Gastroesophageal sphincter (tissue), 4 donors: ENCODE measurements at regions not wholly inside any gene's neighbourhood (a gene's known extent, or its start where the extent isn't known, plus 50 kb on each side); places are given as distances from the start of the nearest gene placed in this dataset.

Source experiments
- ATAC-seq: fragments of 150-250 bp; one replicate; pipeline ENCODE4 v1.9.1; 2016; ENCODE audit warnings: mild to moderate bottlenecking, moderate library complexity
- H3K27ac ChIP-seq, 4 donors: fragments of 200-600 bp; sonication (generic) in 3 of 4; 1 replicate in 3 of 4; 2 replicates in 1 of 4; pipeline ENCODE4 v1.5.1; 2016 to 2019
- H3K27me3 ChIP-seq: fragments of 200-600 bp; sonication (generic); one replicate; pipeline ENCODE4 v1.5.1; 2019
- H3K36me3 ChIP-seq, 2 donors: fragments of 200-600 bp; sonication (generic); one replicate each; pipeline ENCODE4 v1.5.1; 2019; ENCODE audit warnings: control low read depth in 1 of 2
- H3K4me1 ChIP-seq, 3 donors: fragments of 200-600 bp; sonication (generic); 1 replicate in 2 of 3; 2 replicates in 1 of 3; pipeline ENCODE4 v1.5.1; 2016 to 2019; ENCODE audit warnings: control low read depth in 2 of 3
- H3K4me3 ChIP-seq, 2 donors: fragments of 200-600 bp; sonication (generic); one replicate each; pipeline ENCODE4 v1.5.1; 2019; ENCODE audit warnings: mild to moderate bottlenecking in 1 of 2, moderate library complexity in 1 of 2
- H3K9me3 ChIP-seq, 3 donors: fragments of 200-600 bp; sonication (generic); one replicate each; pipeline ENCODE4 v1.5.1; 2017 to 2019; ENCODE audit warnings: control low read depth in 2 of 3
- CTCF ChIP-seq, 4 experiments: fragments of 200-600 bp in 2 of 4; fragments of 450-650 bp in 2 of 4; sonication (generic) in 1 of 4; IDR thresholded peaks; one replicate each; pipeline ENCODE4 v1.5.1; 2017 to 2019; ENCODE audit warnings: antibody characterized with exemption in 4 of 4, mild to moderate bottlenecking in 2 of 4, moderate library complexity in 2 of 4
- EP300 ChIP-seq: sonication (generic); formaldehyde crosslinking; IDR thresholded peaks from one replicate; pipeline ENCODE4 v1.6.1; 2017; ENCODE audit warnings: antibody characterized with exemption, mild to moderate bottlenecking
- POLR2A ChIP-seq, 2 donors: fragments of 450-650 bp; IDR thresholded peaks; one replicate each; pipeline ENCODE4 v1.6.1; 2017; ENCODE audit warnings: antibody characterized with exemption in 2 of 2, mild to moderate bottlenecking in 2 of 2, moderate library complexity in 1 of 2
- POLR2AphosphoS5 ChIP-seq: sonication (generic); formaldehyde crosslinking; IDR thresholded peaks from one replicate; pipeline ENCODE4 v1.6.1; 2017; ENCODE audit warnings: antibody characterized with exemption
- WGBS, 2 donors: methylation state at CpG; one replicate each; pipeline ENCODE4 v1.1.5; 2018; ENCODE audit warnings: low coverage in 1 of 2; 5-methylcytosine and 5-hydroxymethylcytosine counted together

GRCh38 chr15:95016511-95017229 lies 785.3 kb downstream of the MCTP2 start:
- no peak overlapping the region for H3K4me3 ChIP-seq
- H3K4me1 ChIP-seq, result peaks cover 0 to 24% (median 0%) of the 10 kb centered on the region in 3 donors
- H3K36me3 ChIP-seq, result no peaks in the 10 kb centered on the region
- no peak for ATAC-seq
- H3K9me3 ChIP-seq, result no peaks in the 10 kb centered on the region
- TF ChIP-seq POLR2A (IDR thresholded peaks at IDR 0.05) (no peak), EP300 (no peak), POLR2AphosphoS5 (no peak), CTCF (IDR thresholded peaks at IDR 0.05) (no peak)
- no peaks in the 10 kb centered on the region for H3K27me3 ChIP-seq
- 20 to 37% methylated on average over 2 of the region's 2 CpGs for WGBS, 2 donors
- no peak overlapping the region for H3K27ac ChIP-seq

GRCh38 chr15:95017666-95018328 lies 786.4 kb downstream of the MCTP2 start:
- Histone ChIP-seq H3K36me3 (no peaks in the 10 kb centered on the region), H3K27me3 (no peaks in the 10 kb centered on the region), H3K27ac (no peak overlapping the region), H3K4me3 (no peak overlapping the region), H3K4me1 (peaks cover 0 to 24% (median 0%) of the 10 kb centered on the region in 3 donors), H3K9me3 (no peaks in the 10 kb centered on the region)
- WGBS, 2 donors, result 58 to 65% methylated on average over 4 of the region's 4 CpGs
- TF ChIP-seq POLR2A (IDR thresholded peaks at IDR 0.05) (no peak), EP300 (no peak), POLR2AphosphoS5 (no peak), CTCF (IDR thresholded peaks at IDR 0.05) (no peak)
- no peak for ATAC-seq

GRCh38 chr15:95018888-95019545 lies 787.7 kb downstream of the MCTP2 start:
- WGBS, 2 donors, result 71 to 81% methylated on average over 3 to 6 of the region's 6 CpGs
- ATAC-seq, result no peak

GRCh38 chr15:95019907-95020306 lies 788.5 kb downstream of the MCTP2 start:
- no peak for ATAC-seq
- TF ChIP-seq EP300, result no peak
- TF ChIP-seq POLR2AphosphoS5, result no peak
- TF ChIP-seq CTCF (IDR thresholded peaks at IDR 0.05), result no peak
- TF ChIP-seq POLR2A (IDR thresholded peaks at IDR 0.05), result no peak
- Histone ChIP-seq H3K36me3 (no peaks in the 10 kb centered on the region), H3K4me1 (peaks cover 0 to 24% (median 0%) of the 10 kb centered on the region in 3 donors), H3K9me3 (no peaks in the 10 kb centered on the region), H3K4me3 (no peak overlapping the region), H3K27ac (no peak overlapping the region), H3K27me3 (no peaks in the 10 kb centered on the region)
- WGBS, 2 donors, result 67 to 70% methylated on average over 1 of the region's 1 CpG

More at GRCh38 chr15:95018888-95019545, 787.7 kb downstream of the MCTP2 start:
- Histone ChIP-seq H3K9me3 (no peaks in the 10 kb centered on the region), H3K4me1 (peaks cover 0 to 24% (median 0%) of the 10 kb centered on the region in 3 donors), H3K27me3 (no peaks in the 10 kb centered on the region), H3K4me3 (no peak overlapping the region), H3K36me3 (no peaks in the 10 kb centered on the region), H3K27ac (no peak overlapping the region)
- no peak for TF ChIP-seq CTCF (IDR thresholded peaks at IDR 0.05)
- TF ChIP-seq POLR2AphosphoS5, result no peak
- TF ChIP-seq POLR2A (IDR thresholded peaks at IDR 0.05), result no peak
- no peak for TF ChIP-seq EP300
